Body of pancreas (tissue), 4 donors: ENCODE measurements at regions not wholly inside any gene's neighbourhood (a gene's known extent, or its start where the extent isn't known, plus 50 kb on each side); places are given as distances from the start of the nearest gene placed in this dataset.

ENCODE experiments used
- ATAC-seq: fragments of 150-250 bp; one replicate; pipeline ENCODE4 v1.9.1; 2016
- DNase-seq, 4 donors: peaks; one replicate each; pipeline ENCODE4 v3.0.0-alpha.2; 2019
- H3K27ac ChIP-seq, 4 donors: fragments of 200-600 bp; sonication (generic); 1 replicate in 3 of 4; 2 replicates in 1 of 4; pipeline versions ENCODE4 v1.5.1 to v1.6.1; 2016 to 2019; ENCODE audit warnings: mild to moderate bottlenecking in 1 of 4, mixed read lengths in 1 of 4, moderate library complexity in 1 of 4
- H3K27me3 ChIP-seq, 2 donors: fragments of 200-600 bp; sonication (generic); one replicate each; pipeline ENCODE4 v1.6.0; 2016; ENCODE audit warnings: mild to moderate bottlenecking in 1 of 2
- H3K36me3 ChIP-seq, 2 donors: fragments of 200-600 bp; sonication (generic); replicated peaks in 1 of 2; 2 replicates each; pipeline ENCODE4 v1.5.1; 2016; ENCODE audit warnings: low read depth in 2 of 2; ENCODE audit not compliant: insufficient read depth in 1 of 2
- H3K4me1 ChIP-seq: fragments of 200-600 bp; sonication (generic); one replicate; pipeline ENCODE4 v1.6.0; 2016
- H3K4me3 ChIP-seq, 2 donors: fragments of 200-600 bp; sonication (generic); 1 replicate in 1 of 2; 2 replicates in 1 of 2; pipeline ENCODE4 v1.5.1; 2016 to 2019
- H3K9me3 ChIP-seq, 3 donors: fragments of 200-600 bp; sonication (generic); 1 replicate in 2 of 3; 2 replicates in 1 of 3; pipeline ENCODE4 v1.5.1; 2016
- CTCF ChIP-seq, 7 experiments: fragments of 450-650 bp in 4 of 7; fragments of 200-600 bp in 3 of 7; sonication (generic) in 3 of 7; IDR thresholded peaks; one replicate each; pipeline ENCODE4 v1.5.1; 2016 to 2019; ENCODE audit warnings: antibody characterized with exemption in 7 of 7
- POLR2A ChIP-seq, 3 donors: fragments of 450-650 bp; IDR thresholded peaks; one replicate each; pipeline ENCODE4 v1.6.1; 2016; ENCODE audit warnings: antibody characterized with exemption in 3 of 3, mild to moderate bottlenecking in 2 of 3
- WGBS, 2 donors: methylation state at CpG; one replicate each; pipeline ENCODE4 v1.1.5; 2017; 5-methylcytosine and 5-hydroxymethylcytosine counted together
- intact Hi-C: fragments of 100-400 bp; cut with DNase I; formaldehyde crosslinking; loops from one replicate; pipeline ENCODE4 v1.15.1; 2023

- Histone ChIP-seq H3K9me3 (no peaks in the 10 kb centered on the region), H3K4me1 (no peaks in the 10 kb centered on the region), H3K27me3 (no peaks in the 10 kb centered on the region), H3K36me3 (no peaks in the 10 kb centered on the region), H3K27ac (no peak overlapping the region), H3K4me3 (no peak overlapping the region)
- DNase-seq (no peak), ATAC-seq (no peak)
- intact Hi-C loops, result no loop called here
- TF ChIP-seq POLR2A (IDR thresholded peaks at IDR 0.05), result no peak
These were observed 100.1 kb upstream of the PROK2 start for GRCh38 chr3:71885006-71885405.

- DNase-seq (no peak), ATAC-seq (no peak)
- H3K36me3 ChIP-seq, result no peaks in the 10 kb centered on the region
- no peak for TF ChIP-seq POLR2A (IDR thresholded peaks at IDR 0.05)
- TF ChIP-seq CTCF (IDR thresholded peaks at IDR 0.05), result no peak
- no peaks in the 10 kb centered on the region for H3K27me3 ChIP-seq
- no peaks in the 10 kb centered on the region for H3K4me1 ChIP-seq
- H3K4me3 ChIP-seq, result no peak overlapping the region
- no peaks in the 10 kb centered on the region for H3K9me3 ChIP-seq
- no peak overlapping the region for H3K27ac ChIP-seq
- 63 to 70% methylated on average over 2 of the region's 2 CpGs for WGBS, 2 donors
- intact Hi-C loops, result no loop called here
These were observed 96.8 kb upstream of the PROK2 start for GRCh38 chr3:71881732-71882131.

- TF ChIP-seq CTCF (IDR thresholded peaks at IDR 0.05), result no peak
- TF ChIP-seq POLR2A (IDR thresholded peaks at IDR 0.05), result no peak
- intact Hi-C loops, result no loop called here
- Histone ChIP-seq H3K27me3 (no peaks in the 10 kb centered on the region), H3K4me1 (no peaks in the 10 kb centered on the region), H3K9me3 (no peaks in the 10 kb centered on the region), H3K27ac (no peak overlapping the region), H3K4me3 (no peak overlapping the region), H3K36me3 (no peaks in the 10 kb centered on the region)
- 56 to 79% methylated on average over 2 of the region's 2 CpGs for WGBS, 2 donors
- ATAC-seq (no peak), DNase-seq (peak; percentile 23 to 46 (median 29))
These were observed 96.1 kb upstream of the PROK2 start for GRCh38 chr3:71881041-71881440.

- no peak for ATAC-seq
- TF ChIP-seq CTCF (IDR thresholded peaks at IDR 0.05) (no peak), POLR2A (IDR thresholded peaks at IDR 0.05) (no peak)
- Histone ChIP-seq H3K4me3 (no peak overlapping the region), H3K9me3 (no peaks in the 10 kb centered on the region), H3K27me3 (no peaks in the 10 kb centered on the region), H3K36me3 (no peaks in the 10 kb centered on the region), H3K4me1 (no peaks in the 10 kb centered on the region), H3K27ac (no peak overlapping the region)
- DNase-seq, result no peak
- intact Hi-C loops, result no loop called here
- WGBS, 2 donors, result 78 to 83% methylated on average over 9 of the region's 9 CpGs
These were observed 94.1 kb upstream of the PROK2 start for GRCh38 chr3:71879089-71879488.

GRCh38 chr3:71876135-71877105 lies 91.5 kb upstream of the PROK2 start:
- 57 to 68% methylated on average over 8 of the region's 8 CpGs for WGBS, 2 donors
- intact Hi-C loops, result no loop called here
- no peaks in the 10 kb centered on the region for H3K9me3 ChIP-seq
- H3K27ac ChIP-seq, result no peak overlapping the region
- no peak for ATAC-seq
- TF ChIP-seq CTCF (IDR thresholded peaks at IDR 0.05), result no peak
- TF ChIP-seq POLR2A (IDR thresholded peaks at IDR 0.05), result no peak
- no peaks in the 10 kb centered on the region for H3K27me3 ChIP-seq
- no peaks in the 10 kb centered on the region for H3K4me1 ChIP-seq
- H3K36me3 ChIP-seq, result no peaks in the 10 kb centered on the region
- no peak overlapping the region for H3K4me3 ChIP-seq
- no peak for DNase-seq
